ENCODE measurements at regions not wholly inside any gene's neighbourhood (a gene's known extent, or its start where the extent isn't known, plus 50 kb on each side); places are given as distances from the start of the nearest gene placed in this dataset.

DNA sequence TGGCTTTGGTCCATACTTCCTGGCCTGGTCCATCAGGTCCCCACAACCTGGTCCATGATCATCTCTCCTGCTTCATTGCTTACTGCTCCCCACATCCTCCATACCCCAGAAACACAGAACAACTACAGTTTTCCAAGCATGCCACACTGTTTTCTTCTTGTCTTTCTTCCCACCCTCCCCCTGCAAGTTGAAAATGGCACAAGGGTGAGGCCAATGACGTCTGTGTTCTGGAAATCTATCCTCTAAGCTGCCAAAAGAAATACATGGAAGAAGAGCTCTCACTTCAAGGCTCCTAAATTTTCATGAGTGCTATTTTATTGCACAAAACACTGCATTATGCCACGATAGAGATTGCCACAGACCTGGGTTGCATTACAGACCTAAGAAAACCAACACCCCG lies 404.4 kb downstream of the VPS13C start:
- in situ Hi-C loops (cut with HindIII; ENCODE audit: low pct_unique_long_range_greater_than_20kb, low sequenced_read_pairs), result no loop called here
- DNase-seq (ENCODE audit: low read depth, low spot score), result no peak

DNA sequence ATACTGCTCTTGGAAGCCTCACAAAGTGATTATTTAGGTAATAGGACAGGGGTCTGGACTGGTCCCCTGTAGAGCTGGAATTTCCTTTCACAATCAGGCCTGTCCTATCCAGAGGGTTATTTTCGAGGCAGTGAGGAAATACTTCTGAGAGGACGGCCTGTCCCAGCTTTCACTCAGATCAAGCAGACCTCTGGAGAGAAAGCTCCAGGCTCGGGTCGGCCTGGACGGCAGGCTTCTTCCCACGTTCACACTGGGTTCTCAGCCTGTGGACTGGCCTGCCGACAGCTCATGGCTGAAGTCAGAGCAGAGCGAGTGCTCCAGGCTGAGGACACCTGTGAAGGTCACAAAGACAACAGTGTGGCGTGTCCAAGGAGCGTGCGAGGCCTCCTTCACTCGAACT lies 405.3 kb downstream of the VPS13C start:
- DNase-seq (ENCODE audit: low read depth, low spot score), result no peak
- in situ Hi-C loops (cut with HindIII; ENCODE audit: low pct_unique_long_range_greater_than_20kb, low sequenced_read_pairs), result no loop called here

DNA sequence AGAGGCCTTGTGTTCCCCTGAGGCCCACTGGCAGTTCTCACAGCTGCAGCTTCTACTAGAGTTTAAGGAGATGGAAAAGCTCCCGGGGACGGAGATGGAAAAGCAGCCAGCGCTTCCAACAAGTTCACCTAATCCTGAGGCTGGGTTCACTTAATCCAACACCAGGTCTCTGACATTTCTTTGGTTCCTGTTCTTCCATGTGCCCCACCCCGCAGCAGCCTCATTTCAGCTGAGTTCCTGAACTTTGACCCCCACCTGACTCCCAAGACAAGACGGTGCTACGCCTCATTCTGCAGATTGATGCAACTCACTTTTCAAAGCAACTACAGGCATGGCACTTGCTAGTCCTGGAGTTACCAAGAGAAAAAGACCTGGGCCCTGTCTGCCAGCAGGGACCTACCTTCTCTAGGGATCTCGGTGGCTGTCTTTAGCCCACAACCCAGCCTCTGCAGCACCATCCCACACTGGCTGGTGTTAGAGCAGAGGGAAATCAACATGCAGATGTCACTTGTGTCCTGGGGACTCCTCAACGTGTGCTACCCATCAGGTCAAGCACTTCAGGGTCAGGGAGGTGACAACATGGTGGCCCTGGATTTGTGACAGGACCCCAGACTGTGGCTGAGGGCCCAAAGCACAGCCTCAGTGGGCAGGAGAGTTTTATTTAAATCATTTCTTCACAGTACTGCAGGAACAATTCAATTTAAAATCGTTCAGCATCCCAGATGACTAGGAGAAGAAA lies 406.1 kb downstream of the VPS13C start:
- in situ Hi-C loops (cut with HindIII; ENCODE audit: low pct_unique_long_range_greater_than_20kb, low sequenced_read_pairs), result no loop called here
- DNase-seq (ENCODE audit: low read depth, low spot score), result no peak

DNA sequence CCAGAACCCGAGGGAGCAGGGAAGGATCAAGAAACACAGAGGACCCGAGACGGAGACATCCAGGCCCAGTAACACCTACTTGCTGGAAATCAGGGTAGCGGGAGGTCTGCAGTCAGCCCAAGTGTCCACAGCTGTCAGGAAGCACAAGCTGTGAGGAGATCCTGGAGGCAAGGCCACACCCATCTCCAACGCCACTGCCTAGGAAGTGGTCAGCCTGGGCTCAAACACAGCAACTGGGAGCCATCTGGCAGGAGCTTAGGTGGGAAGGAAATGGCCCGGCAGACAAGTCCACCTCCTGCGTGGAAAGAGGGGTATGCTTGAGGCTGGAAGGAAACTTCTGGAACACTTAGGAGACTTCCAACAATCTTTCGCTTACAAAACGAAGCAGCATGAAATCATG lies 407.1 kb downstream of the VPS13C start:
- no peak for DNase-seq (ENCODE audit: low read depth, low spot score)
- in situ Hi-C loops (cut with HindIII; ENCODE audit: low pct_unique_long_range_greater_than_20kb, low sequenced_read_pairs), result no loop called here

DNA sequence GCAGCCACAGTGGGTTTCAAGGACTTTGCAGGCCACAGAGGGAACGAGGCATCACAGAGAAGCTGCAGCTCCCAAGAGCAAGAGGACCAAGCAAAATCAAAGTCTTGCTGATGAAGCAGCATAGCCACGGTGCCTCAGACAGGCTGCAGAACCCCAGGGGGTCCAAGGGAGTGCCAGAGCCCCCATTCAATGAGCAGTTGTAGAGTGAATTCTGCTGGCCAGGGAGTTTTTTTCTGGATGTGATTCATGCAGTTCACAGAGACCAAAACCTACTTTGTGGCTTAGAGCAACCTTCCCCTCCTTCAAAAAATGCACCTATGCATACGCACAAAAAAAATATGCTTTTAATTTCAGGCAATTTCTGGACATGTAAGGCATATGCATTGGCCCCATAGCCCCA lies 409.0 kb downstream of the VPS13C start:
- in situ Hi-C loops (cut with HindIII; ENCODE audit: low pct_unique_long_range_greater_than_20kb, low sequenced_read_pairs), result no loop called here
- DNase-seq (ENCODE audit: low read depth, low spot score), result no peak

DNA sequence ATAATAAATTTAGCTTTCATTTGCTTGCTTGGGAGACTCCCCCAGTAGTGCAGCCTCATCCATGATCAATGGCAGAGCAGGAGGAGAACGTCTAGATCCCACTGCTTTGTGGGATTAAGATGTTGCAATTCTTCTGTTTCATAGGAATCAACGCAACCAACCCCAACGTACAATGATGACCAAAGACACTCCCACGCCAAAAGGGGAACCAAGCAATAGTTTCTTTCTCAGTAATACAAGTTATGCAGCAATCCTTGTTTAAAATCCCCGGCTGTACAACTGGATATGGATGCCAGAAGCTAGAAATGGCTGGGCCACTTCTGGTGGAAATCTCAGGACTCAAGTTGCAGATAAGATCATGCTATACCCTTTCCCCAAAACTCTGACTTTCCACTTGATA lies 411.2 kb downstream of the VPS13C start:
- DNase-seq (ENCODE audit: low read depth, low spot score), result no peak
- in situ Hi-C loops (cut with HindIII; ENCODE audit: low pct_unique_long_range_greater_than_20kb, low sequenced_read_pairs), result no loop called here

DNA sequence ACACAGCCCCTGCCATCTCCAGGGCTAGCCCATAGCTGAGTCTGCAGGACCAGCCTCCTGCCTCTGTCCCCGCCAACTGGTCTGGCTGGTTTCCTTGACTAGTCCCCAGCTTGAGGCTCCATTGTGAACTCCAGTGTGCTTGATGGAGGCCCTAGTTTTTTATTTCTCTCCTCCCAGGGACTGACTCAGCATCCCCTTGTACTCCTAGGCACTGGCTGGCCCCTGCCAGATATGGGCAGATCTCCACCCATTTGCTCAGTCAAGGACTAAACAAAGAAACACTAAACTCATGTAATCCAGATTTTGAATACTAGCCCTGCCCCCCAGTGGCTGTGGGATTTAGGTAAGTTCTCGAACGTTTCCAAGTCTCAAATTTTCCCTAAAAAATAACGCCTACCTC lies 415.4 kb upstream of the RORA start:
- in situ Hi-C loops (cut with HindIII; ENCODE audit: low pct_unique_long_range_greater_than_20kb, low sequenced_read_pairs), result no loop called here
- DNase-seq (ENCODE audit: low read depth, low spot score), result no peak

DNA sequence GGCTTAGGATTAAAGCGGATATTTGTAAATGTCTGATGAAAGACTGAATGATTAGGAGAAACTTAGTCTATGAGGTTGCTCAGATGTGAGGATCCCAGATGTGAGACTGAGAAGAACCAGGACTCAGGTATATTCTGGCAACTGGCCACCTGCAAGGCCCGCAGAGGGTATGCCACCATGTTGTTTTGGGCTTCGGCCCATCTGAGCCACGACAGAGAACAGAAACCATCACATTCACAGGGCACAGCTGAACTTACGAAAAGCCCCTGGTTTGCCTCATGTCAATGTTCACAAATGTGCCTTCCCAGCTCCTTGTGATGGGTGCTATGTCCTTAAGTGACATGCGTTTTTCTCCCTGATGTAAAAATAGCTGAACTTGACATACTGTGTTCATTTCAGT lies 412.5 kb upstream of the RORA start:
- DNase-seq (ENCODE audit: low read depth, low spot score), result no peak
- in situ Hi-C loops (cut with HindIII; ENCODE audit: low pct_unique_long_range_greater_than_20kb, low sequenced_read_pairs), result no loop called here

DNA sequence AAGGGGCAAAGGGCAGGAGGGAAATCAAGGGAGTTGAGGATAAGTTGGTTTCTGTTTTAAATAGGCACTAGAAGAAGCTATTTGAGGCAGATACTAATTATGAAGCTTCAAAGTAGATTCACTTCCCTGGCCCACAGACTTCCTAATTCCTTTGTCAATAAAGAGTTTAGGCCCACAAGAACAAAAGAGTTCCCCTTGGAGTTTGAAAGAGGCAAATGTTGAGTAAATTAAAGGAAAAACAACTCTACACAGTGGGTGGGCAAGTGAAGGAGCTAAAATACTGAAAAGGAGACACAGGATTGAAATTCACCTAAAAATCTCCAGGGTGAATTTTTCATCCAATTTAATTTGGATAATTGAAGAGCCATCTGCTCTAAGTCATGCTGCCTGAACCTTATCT lies 411.7 kb upstream of the RORA start:
- in situ Hi-C loops (cut with HindIII; ENCODE audit: low pct_unique_long_range_greater_than_20kb, low sequenced_read_pairs), result no loop called here

DNA sequence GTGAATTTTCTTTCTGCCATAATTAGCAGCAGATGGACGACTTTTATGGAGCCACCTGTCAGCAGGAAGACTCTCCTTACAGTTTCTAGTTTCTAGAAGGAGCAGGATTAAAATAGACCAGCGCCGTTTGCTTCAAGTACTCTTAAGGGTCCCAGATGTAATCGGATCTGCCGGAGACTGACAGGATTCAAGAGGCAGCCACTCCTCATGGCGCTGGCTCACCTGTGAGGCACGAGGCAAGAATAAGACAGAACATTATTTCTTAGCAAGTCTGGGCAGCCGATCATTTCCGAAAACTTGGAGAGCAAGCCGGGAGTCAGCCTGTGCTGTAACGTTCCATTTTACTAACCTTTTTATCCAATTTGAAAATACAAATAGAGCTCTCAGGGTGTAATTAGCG lies 410.4 kb upstream of the RORA start:
- DNase-seq (ENCODE audit: low read depth, low spot score), result no peak
- in situ Hi-C loops (cut with HindIII; ENCODE audit: low pct_unique_long_range_greater_than_20kb, low sequenced_read_pairs), result no loop called here

More for the DNA sequence above, 411.7 kb upstream of the RORA start:
- DNase-seq (ENCODE audit: low read depth, low spot score), result no peak

DNA sequence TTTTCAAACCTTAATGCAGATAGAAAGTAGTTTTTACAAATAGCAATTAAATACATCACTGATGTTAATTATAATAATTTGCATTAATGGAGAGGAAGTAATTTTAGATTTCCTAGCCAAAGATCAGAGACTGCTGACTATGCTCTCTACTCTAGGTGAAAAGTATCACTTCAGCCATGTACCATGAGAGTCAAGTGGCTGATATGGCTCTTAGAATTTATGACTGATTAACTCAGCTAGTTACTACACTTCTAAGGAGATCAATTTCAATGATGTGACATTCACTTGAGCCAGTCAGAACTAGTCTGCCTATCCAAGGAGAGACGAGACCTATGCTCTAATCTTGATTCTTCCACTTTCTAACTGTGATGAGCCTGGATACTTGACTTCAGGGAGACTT lies 405.7 kb upstream of the RORA start:
- DNase-seq (ENCODE audit: low read depth, low spot score), result no peak
- in situ Hi-C loops (cut with HindIII; ENCODE audit: low pct_unique_long_range_greater_than_20kb, low sequenced_read_pairs), result no loop called here

DNA sequence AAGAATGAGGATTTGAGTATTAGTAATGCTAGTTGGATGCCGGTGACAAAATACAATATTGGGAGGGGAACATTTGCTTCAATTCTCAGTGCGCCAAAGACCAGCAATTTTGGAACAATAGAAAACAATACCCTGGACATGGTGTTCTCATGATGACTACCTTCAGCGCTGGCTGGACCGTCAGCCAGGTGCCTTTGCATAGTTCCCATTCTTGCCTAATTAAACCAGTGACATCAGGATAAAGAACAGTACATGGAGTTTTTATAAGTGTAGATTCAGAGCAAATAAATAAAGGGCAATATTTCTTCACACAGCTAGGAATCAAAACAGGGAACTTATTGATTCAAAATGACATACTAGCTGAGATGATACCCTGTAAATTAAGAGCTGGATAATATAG lies 404.8 kb upstream of the RORA start:
- DNase-seq (ENCODE audit: low read depth, low spot score), result no peak
- in situ Hi-C loops (cut with HindIII; ENCODE audit: low pct_unique_long_range_greater_than_20kb, low sequenced_read_pairs), result no loop called here

DNA sequence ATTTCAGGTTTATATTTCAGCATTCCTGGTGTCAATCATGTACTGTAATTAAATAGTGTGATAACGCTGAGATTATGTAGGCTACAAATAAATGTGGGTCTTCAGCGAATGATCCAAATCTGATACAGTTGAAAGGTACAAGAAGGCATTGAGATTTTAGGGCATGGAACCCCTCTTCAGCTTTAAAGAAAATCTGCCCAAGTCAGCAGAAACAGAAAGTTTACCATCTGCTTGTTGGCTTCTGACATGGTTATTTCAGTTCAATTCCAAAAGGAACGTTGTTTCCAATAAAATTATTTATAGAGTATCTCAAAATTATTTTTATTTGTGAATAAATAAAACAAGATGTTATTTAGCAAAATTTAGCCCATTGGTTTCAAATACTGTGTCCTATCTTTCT lies 400.2 kb upstream of the RORA start:
- DNase-seq (ENCODE audit: low read depth, low spot score), result no peak
- in situ Hi-C loops (cut with HindIII; ENCODE audit: low pct_unique_long_range_greater_than_20kb, low sequenced_read_pairs), result no loop called here

DNA sequence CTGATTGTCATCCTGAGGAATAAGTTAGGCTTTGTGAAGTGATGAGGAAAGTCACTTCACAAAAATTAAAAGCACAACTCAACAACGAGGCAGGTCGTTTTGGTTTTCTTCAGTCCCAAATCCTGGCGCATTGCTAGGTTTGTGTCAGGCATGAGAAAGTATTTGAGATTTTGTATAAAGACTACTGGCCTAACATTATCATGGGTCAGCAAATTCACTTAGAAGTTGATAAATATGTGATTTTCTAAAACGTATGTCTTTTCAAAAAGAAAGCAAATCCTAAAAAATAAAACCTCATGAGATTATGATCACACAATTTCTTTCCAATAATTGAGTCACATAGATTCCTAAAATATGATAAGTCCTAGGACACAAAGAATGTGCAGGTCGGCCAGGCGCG lies 395.8 kb upstream of the RORA start:
- in situ Hi-C loops (cut with HindIII; ENCODE audit: low pct_unique_long_range_greater_than_20kb, low sequenced_read_pairs), result no loop called here
- DNase-seq (ENCODE audit: low read depth, low spot score), result no peak

DNA sequence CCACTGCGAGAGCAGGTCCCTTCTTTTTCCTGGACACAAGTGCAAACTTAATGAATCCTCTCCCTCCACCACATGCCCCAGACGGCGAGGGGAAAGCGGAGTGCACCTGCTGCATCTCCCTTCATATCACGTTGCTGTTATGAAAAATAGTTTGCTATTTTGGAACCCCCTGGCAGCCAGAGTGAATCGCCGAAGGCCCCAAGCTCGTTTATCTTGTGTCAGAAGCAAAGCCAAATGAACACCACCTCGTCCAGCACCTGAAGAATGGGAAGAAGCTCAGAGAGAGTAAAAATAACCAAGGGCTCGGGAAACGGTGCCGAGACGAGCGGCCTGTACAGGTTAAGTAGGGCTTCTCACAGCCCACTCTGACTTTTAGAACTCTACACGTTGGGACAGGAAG lies 394.6 kb upstream of the RORA start:
- in situ Hi-C loops (cut with HindIII; ENCODE audit: low pct_unique_long_range_greater_than_20kb, low sequenced_read_pairs), result no loop called here
- no peak for DNase-seq (ENCODE audit: low read depth, low spot score)

DNA sequence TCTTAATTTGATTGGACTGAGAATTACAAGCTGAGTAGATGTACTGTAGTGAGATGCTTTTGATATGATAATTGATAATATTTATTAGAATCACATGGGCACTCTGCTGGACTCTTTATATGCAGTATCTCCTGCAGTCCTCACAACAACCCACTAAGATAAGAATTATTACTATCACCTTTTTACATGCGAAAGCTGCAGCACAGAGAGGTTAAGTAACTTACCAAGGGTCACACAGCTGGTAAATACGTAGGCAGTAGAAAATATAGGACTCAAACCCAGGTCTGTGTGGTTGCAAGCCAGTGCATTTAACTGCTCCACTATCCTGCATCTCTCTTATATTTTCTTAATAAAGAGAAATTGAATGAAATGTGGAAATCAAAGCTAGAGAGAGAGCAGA lies 392.8 kb upstream of the RORA start:
- no peak for DNase-seq (ENCODE audit: low read depth, low spot score)
- in situ Hi-C loops (cut with HindIII; ENCODE audit: low pct_unique_long_range_greater_than_20kb, low sequenced_read_pairs), result no loop called here

DNA sequence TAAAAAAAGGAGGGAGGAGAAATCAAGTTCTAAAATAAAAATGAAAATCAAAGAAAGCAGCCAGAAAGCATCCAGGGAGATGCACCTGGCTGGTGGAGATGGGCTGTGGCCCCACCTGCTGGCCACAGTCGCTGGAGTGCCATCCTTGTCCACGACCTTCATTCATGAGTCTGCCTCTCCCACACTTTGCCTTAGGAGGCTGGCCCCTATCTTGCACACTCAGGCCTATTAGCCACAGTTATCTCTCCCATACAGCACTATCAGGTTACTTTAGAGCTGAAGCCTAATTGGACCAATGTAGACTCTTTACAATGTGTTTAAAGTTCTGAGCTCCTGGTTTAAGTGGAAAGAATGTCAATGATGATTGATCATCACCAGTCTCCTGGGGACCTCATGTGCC lies 392.0 kb upstream of the RORA start:
- in situ Hi-C loops (cut with HindIII; ENCODE audit: low pct_unique_long_range_greater_than_20kb, low sequenced_read_pairs), result no loop called here
- peak; percentile 22 for DNase-seq (ENCODE audit: low read depth, low spot score)

DNA sequence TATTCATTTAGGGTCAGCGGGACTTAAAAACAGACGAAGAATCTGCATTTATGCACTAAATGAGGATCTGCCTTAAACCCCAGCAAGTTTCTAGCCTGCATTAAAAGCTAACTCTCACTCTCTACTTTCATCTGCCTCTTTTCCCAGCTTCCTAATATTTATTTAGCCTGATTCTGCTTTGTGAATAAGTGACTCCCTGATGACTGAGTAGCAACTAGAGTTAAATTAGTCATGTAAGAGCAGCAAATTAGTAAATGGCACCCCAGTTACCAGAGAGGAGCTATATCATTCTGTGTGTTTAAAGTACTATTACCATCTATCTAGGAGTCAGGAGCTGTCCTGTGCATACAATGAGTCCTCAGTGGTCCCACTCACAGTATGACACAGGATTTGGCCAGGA lies 391.0 kb upstream of the RORA start:
- in situ Hi-C loops (cut with HindIII; ENCODE audit: low pct_unique_long_range_greater_than_20kb, low sequenced_read_pairs), result no loop called here
- DNase-seq (ENCODE audit: low read depth, low spot score), result no peak

DNA sequence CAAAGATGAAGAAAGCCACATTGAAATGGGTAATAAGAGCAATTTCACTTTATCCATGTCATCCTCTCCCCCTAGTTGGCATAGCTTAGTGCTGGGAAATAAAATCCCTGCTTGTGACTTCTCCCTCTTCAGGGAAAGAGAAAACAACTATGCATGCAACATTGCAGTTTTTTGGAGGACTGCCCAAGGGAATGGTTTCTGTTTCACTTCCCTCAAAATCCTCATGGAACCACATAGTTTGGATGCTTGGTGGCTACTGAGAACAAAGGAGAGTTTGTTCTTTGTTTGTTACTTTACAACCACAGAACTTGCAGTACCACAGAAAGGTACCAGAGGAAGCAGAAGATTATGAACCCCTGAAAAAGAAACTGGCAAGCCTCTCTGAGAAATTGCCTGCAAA lies 384.6 kb upstream of the RORA start:
- no peak for DNase-seq (ENCODE audit: low read depth, low spot score)
- in situ Hi-C loops (cut with HindIII; ENCODE audit: low pct_unique_long_range_greater_than_20kb, low sequenced_read_pairs), result no loop called here

DNA sequence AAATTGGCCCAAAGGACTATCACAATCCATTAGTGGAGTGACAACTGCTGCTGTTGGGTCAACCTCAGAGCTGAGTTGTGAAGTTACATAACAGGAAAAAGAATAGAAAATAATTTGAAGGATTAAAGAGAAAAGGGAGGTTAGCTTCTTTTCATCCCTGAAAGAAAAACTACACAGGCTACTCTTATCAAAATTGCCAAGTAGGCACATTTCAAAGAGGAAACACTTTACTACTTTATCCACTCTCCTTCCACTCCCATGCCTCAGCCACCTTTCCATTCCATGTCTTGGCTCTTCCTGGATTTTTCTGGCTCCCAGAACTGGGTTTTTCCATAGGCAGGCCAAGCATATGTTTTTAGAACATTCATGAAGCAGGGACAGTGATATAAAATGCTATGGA lies 384.0 kb upstream of the RORA start:
- in situ Hi-C loops (cut with HindIII; ENCODE audit: low pct_unique_long_range_greater_than_20kb, low sequenced_read_pairs), result no loop called here
- DNase-seq (ENCODE audit: low read depth, low spot score), result no peak
